ENCODE measurements at regions not wholly inside any gene's neighbourhood (a gene's known extent, or its start where the extent isn't known, plus 50 kb on each side); places are given as distances from the start of the nearest gene placed in this dataset.

DNA sequence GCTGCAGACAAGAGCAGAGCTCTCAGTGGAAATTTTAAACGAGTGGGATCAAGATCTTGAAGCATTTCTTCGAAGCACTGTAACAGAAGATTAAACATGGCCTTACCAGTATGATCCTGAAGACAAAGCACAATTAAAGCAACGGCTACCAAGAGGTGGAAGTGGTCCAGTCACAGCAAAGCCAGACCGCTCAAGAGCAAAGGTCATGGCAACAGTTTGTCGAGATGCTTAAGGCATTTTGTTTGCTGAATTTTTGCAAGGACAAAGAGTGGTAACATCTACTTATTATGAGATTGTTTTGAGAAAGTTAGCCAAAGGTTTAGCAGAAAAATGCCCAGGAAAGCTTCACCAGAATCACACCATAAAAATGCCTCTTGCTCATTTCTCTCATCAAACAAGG lies 153.4 kb upstream of the CARMIL1 start (continued):
- TF ChIP-seq EP300 (IDR thresholded peaks at IDR 0.05; ENCODE audit: borderline replicate concordance in 1 of 2, low read depth in 2 of 2, low read length in 2 of 2) (no peak), JUND (IDR thresholded peaks at IDR 0.05; ENCODE audit: low read length) (no peak), EZH2 (IDR thresholded peaks at IDR 0.05; ENCODE audit: low read depth, low read length, severe bottlenecking) (no peak), GABPA (IDR thresholded peaks at IDR 0.05; ENCODE audit: borderline replicate concordance, insufficient read depth, low read length) (no peak), KDM5A (IDR thresholded peaks at IDR 0.05; ENCODE audit: low read length) (no peak), BCL11A (IDR thresholded peaks at IDR 0.05; ENCODE audit: low read depth in 2 of 2, low read length in 2 of 2) (no peak), SP4 (IDR thresholded peaks at IDR 0.05; ENCODE audit: low read length) (no peak)

All from H1 (cell line).